IPS-NIHi7 (cell line): ENCODE measurements at regions not wholly inside any gene's neighbourhood (a gene's known extent, or its start where the extent isn't known, plus 50 kb on each side); places are given as distances from the start of the nearest gene placed in this dataset.
"Not testable (repeated sequence)": the region's sequence is repeated elsewhere in the genome, so short reads cannot be mapped to it uniquely, and the experiment has no call there.

Experiments
- DNase-seq: peaks from one replicate; pipeline ENCODE4 v3.0.0; 2012; ENCODE audit warnings: mixed read lengths; ENCODE audit errors: extremely low spot score

DNA sequence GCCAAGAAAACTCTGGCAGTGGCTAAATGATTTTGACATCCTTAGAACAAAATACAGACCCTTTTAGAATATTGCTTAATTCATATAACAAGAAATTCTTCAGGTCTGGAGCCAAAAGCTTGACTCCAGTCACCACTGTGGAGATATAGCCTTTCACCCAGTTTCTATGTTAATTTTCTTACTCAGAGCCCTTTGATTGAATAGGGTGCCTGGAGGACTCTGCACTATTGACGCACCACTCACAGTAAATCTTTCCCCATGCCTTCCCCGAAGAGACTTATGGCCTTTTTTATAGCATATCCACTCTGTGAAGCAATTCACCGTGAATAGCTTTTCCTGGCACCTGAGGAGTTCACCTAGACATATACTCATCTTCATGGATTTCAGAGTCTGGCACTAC is 613.8 kb downstream of the ZWINT start:
- DNase-seq, result peak; percentile 8

DNA sequence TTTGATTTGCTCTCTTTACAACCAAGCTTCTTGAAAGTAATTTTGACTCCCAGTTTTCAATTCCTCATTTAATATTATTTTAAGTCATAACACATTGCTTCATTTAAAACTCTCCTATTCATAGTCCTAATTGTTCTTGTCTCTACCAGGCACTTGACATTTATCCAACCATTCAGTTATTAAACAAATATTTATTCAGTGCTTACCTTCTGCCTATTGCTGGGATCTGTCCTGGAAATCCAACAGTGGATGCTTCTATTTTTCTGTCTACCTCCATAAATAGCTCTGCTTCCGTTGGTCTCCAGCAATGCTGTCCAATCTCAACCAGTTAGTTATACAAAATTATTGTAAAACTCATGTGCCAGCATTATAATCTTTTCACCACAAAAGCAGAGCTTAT is 615.1 kb downstream of the ZWINT start:
- DNase-seq, result no peak

DNA sequence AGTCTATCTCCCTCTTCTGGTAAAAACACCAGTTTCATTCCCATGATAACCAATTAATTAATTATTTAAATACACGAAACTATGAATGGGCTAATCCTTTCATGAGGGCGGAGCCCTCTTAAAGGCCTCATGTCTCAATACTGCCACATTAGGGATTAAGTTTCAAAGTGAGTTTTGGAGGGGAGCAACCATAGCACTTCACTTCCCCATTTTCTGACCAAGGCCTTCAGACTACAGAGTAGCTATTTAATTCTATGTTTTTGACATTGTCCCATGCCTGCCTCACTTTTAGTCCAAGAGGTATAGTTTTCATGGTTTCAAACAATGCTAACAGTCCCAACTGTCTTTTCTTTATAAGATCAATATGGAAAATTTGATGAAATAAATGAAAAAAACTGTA is 618.6 kb downstream of the ZWINT start:
- no peak for DNase-seq

DNA sequence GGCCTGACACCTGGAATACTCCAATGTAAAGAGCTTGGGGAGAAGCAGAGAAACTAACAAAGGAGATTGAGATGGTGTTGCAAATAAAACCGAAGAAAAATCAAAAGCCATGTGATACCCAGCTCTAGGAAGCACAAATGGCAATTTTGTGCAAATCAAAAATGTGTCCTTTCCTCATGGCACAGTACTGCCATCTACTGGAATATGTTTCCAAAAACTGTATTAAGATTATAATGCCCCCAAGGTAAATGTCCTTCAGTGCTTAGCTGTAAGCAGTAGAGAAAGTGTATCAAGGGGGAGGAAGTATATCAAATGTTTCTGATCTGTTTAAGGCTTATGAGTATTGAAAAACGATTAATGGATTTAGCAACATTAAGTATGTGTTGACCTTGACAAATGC is 620.3 kb downstream of the ZWINT start:
- DNase-seq, result not testable (repeated sequence)

DNA sequence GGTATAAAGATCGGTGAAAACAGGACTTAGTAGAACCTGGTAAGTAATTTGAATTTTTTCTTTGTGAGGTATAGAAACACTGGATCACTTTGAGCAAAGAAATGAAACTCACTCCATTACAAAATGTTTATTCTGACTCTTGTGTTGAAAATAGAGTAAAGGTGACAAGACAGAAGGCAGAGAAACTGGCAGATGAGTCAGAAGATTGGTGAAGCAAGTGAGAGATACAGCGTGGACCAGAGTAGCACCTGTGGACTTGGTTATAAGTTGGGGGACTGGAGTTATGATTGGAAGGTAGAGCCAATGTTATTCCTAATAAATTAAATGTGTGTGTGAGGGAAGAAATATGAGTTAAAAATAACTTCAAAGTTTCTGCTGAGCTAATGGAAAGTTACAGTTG is 620.9 kb downstream of the ZWINT start:
- DNase-seq, result no peak

DNA sequence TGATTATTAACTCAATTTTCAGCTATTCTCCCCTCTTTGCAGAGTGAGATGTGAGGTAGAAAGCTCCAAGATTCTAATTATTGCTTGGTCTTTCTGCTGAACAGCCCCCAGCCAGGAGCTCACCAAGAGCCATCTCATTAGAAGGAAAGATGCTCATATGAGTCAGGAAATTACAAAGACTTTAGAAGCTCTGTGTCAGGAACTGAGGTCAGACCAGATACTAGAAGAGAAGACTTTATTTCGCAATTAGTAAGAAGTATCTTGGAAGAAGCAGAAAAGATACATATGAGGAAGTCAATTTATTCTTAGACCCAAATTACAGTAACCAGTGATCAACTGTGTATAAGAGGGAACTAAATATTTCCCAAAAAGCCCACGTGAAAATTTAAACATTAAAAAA is 626.9 kb downstream of the ZWINT start:
- no peak for DNase-seq

DNA sequence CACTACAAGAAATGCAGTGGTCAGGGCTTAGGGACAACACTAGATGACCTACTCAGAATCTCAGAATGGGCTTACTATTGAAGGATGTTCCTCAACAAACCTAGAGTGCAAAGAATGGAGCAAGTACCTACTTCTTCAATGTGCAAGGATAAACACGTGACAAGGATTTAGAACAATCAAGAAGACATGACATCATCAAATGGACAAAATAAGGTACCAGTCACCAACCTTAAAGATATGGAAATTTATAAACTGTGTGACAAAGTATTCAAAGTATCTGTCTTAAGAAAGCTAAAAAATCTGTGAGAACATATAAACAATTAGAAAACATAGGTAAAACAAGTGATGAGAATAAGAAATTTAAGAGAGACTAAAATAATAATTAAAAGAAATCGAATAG is 656.1 kb downstream of the ZWINT start:
- DNase-seq, result no peak

DNA sequence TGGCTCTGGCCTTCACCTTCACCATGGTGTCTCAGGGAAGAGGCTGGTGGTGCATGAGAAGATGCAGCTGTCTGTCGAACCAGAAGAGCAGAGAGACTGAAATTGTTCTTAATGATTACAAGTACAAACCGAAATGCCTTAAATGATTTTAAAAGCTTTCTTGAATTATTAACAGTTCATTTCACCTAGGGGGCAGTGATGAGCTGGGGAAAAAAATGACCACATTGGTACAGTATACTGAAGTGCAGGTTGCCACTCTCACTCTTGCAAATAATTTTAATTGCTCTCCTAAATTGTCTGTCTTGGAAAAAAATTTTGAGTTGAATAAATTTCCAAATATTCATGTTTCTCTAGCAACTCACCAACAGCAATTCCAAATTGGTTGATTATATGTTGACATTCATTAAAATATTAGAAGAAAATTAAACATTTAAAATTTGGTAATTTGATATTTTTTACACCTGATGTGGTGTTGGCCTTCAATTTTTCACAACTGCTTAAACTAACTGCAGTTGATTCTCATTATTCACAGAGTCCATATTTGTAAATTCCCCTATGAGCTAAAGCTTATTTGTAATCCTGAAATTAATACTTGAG is 692.6 kb downstream of the ZWINT start:
- peak; percentile 21 for DNase-seq

DNA sequence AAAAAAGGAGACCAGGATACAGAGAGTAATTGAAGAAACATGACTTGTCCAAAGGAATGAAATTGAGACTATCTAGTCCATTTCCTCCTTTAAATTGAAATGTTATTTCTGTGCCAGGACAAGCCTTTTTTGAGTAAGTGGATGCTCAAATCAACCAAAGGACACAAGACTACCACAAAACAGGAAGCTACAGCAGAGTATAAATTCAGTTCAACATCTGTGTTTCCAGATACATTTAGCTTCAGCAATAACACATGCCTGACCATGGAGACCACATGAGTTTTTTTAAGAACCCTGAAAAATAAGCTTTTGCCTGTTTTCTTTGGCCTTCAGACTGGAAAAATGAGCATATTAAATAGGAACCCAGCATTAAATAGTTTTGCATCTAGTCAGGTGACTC is 707.5 kb downstream of the ZWINT start:
- no peak for DNase-seq

DNA sequence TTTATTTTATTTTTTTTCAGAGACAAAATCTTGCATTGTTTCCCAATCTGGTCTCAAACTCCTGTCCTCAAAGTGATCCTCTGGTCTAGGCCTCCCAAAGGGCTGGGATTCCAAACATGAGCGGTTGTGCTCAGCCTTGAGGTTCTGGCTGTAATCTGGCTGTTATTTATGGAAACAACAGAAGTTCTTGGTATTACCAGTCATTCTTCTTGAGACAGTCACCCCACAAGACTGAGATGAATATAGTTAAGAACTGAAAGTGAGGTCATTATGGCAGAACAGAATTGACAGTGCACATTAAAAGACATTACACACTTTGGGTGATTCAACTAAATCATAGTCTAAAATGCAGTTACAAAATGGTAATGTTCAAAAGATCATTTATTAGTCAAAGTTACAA is 719.5 kb downstream of the ZWINT start:
- DNase-seq, result no peak

DNA sequence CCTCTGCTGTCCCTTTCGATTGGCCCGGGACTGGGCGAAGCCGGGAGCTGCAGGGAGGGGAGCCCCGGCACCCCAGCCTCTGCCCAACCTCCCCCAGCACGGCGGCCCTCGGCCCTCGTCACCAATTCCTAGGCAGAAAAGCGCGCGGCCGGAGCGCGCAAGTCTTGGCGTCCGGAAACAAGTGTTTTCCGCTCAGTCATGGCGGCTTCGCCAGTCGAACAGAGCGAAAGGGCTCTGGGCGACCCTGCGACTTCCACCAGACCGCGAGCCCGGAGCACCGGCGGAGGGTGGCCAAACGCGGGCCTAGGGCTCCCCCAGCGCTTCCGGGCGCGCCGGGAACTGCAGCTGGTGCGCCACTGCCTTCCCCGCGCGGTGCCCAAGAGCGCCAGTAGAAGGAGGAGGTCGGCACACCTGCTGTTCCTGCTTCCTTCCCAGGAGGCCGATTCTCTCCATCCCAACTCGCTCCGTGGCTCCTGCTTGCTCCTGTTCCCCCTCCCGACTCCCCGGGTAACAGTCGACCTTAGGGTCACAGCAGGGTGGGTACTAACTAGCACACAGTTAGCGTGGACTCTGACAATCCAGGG is 729.9 kb downstream of the ZWINT start:
- DNase-seq, result peak; percentile 82

DNA sequence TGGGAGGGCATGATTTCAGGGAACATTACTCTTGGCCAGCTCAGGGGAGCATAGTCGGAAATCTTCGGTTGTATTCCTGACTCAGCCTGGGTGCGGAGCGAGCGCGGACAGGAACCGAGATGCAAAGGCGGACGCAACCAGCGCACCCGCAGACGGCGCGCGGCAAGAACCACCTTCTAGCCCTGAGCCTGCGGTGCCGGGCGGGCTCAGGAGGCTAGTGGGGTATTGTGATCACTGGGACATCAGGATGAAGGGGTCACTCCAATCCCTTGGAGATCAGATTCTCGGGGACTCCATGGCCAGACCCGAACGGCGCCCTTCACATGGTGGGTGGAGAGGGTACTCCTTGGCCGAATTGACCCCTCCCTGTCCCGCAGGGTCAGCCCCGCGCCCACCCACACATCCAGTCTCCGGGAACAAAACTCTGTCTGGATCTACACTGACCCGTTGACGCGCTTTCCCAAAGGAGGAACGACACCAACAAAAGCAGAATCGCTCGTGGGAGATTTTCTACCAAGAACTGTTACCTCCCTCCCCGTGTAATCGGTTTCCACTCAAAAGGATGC is 730.5 kb downstream of the ZWINT start:
- DNase-seq, result peak; percentile 13

DNA sequence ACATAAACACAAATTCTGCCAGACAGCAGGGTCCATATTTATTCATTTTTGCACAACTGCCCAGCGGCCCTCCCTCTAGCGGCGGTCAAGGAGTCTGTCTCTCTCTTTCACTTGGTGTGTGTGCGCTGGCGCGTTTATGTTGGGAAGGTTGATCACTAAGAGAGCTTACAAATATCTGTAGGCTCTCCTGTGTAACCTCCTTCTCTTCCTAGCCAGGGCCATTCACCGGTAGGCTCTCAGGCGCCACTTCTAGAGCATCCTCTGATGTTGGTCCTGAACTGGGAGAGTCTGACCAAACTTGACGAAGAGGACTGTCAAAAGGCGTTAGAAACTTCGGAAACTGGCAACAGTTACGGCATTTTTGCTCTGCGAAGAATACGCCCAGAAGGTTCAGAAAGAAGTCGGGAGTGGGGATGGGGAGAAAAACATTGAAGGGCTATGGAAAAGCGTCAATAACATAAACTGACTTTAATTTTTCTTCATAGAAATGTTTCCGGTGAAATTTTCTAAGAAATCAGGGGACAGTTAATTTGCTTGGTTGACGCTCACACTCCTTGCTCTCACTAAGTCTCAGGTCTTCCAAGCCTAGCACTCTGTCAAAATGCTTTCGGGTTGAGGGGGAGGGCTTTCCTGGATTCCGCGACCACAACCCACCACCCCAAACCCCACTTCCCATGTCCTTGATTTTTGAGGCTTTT is 731.1 kb downstream of the ZWINT start:
- peak; percentile 31 for DNase-seq

DNA sequence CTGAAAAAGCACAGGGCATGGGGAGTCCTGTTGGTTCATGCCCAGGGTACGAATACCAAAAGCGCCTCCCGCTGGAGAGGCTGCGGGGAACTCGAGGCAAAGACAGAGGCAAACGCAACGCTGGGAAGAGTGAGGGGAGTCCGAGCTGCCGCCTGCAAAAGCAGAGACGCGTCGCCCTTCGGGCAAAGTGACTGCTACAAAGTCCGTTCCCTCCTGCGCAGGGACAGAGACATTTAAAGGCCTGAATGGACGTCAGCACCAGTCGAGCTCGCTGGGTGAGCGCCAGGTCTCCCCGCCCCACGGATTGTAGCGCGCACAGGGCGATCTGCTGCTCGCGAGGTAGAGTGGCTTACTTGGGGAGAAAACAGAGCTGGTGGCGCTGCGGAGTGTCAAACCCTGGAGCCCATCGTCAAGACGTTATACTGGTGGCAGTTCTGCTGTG is 732.8 kb downstream of the ZWINT start:
- DNase-seq, result peak; percentile 40

DNA sequence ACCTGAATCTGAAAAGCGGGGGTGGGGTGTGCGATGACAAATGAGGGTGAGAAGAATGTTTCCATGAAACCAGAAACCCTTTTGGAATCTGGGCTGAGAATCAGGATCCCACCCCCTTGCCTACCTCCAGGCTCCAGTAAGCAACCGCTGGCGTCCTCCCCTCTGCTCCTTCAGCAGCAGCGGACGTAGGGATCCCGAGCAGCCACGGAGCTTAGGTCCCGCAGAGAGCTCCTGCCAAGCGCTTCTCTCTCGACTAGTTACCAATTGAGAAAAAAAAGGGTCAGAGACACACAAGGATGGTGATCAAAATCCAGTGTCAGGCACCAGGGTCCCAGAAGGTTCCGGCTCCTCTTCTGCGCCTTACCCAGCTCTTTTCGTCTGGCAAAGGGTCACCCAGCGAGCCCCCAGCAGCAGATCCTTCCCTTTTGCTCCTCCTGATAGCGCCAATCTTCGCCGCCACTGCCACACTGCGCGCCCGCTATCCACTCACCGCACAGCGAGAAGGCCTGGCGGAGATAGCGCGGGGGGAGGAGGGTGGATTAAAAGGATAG is 733.5 kb downstream of the ZWINT start:
- DNase-seq, result peak; percentile 55

DNA sequence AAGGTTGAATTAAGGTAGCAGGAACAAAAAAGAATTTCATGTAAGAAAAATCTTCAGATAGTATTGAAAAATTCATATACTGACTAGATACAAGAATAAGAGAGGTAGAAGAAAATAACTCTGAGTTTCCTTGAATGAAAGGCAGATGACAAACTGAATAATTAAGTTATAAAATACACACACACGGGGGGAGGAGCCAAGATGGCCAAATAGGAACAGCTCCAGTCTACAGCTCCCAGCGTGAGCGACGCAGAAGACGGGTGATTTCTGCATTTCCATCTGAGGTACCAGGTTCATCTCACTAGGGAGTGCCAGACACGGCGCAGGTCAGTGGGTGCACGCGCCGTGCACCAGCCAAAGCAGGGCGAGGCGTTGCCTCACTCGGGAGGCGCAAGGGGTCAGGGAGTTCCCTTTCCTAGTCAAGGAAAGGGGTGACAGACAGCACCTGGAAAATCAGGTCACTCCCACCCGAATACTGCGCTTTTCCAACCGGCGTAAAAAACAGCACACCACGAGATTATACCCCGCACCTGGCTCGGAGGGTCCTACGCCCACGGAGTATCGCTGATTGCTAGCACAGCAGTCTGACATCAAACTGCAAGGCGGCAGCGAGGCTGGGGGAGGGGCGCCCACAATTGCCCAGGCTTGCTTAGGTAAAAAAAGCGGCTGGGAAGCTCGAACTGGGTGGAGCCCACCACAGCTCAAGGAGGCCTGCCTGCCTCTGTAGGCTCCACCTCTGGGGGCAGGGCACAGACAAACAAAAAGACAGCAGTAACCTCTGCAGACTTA is 759.2 kb downstream of the ZWINT start:
- not testable (repeated sequence) for DNase-seq

DNA sequence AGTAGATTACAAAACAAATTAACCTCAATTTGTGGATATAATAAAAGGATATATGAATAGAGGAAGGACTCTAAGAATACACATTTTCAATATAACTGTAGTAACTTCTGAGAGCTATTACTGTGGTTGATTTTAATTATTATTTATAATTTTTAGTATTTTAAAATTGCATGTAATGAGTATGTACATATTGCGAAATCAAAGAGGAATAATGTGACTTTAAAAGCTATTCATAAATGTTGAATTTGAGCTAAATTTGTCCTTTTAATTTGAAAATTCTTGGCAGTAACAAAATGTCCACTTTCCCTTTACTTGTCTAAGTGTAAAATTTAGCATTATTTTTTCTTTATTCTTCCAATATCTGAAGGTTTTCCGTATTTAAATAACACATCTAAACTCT is 750.6 kb upstream of the PCDH15 start:
- DNase-seq, result no peak

DNA sequence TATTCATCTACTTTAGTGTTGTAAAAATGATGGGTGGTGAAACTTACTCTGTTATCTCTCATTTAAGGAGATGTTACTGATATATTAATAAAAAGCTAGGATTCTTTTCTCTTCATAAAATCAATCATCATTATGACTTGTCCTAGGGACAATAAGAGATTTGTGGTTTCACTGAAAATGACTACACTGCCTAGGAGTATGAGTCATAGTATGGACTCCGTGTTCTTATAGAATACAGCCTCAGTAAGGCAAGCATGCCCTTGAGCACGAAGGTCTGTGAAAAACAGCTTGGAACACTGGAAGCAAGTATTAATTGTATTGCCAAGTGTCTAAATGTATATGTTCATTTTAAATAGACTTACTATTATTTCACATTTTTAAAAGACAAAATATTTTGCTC is 749.2 kb upstream of the PCDH15 start:
- DNase-seq, result no peak

DNA sequence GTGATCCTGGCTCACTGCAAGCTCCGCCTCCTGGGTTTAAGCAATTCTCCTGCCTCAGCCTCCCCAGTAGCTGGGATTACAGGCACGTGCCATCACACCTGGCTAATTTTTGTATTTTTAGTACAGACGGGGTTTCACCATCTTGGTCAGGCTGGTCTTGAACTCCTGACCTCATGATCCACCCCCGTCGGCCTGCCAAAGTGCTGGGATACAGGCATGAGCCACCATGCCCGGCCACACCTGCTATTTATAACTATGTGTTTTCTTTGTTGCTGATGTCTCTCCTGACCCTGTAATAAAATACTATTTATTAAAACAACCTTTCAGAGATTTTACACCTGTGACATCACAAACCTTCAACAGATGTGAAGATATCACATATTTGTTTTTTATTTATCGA is 736.5 kb upstream of the PCDH15 start:
- not testable (repeated sequence) for DNase-seq

DNA sequence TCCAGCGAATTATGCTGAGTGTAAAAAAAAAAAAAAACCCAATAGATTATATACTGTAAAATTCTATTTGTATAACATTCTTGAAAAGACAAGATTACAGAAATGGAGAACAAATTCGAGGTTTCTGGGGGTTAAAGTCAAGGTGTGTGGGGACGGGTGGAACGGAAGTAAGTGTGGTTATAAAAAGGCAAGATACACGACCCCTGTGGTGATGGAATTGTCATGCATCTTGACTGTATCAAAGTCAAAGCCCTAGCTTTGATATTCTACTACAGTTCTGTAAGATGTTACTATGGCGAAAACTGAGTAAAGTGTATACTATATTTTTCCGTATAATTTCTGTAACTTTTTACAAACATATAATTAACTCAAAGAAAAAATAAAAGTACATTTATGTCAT is 718.2 kb upstream of the PCDH15 start:
- no peak for DNase-seq

DNA sequence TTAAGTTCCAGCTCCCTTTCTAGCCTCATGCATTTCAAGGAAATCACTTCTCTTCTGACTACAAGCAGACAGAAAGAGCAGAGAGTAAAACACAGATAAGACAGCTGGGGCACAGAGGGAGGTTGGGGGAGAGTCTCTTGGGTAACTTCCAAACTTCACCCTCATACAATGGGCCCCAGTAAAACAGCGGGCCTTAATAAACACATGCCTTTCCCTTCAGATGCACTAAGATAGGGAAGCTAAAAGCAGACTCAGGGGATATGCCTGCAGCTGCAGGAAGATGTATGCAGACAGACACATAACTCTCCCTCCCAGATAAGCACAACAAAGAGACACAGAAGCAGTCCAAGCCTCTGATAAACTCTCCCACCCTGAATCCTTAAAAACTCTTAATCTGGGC is 717.4 kb upstream of the PCDH15 start:
- not testable (repeated sequence) for DNase-seq

DNA sequence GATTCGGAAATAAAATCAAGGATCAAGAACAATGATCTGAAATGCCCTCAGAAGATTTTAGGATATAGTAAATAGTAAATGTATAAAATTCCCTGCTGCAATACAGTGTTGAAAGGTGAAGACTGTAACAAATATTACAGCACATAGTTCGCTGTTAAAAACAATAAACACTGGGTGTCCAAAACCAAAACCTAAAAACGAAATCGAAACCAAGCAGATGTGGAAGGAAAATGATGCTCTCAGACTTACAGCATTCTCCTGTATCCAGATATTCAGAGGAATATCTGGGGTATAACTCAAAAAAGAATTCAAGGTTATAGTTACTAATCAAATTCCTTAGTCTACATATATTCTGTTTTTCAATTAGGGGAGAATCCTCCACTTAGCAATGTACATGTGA is 708.1 kb upstream of the PCDH15 start:
- DNase-seq, result no peak
